ENCODE measurements at regions not wholly inside any gene's neighbourhood (a gene's known extent, or its start where the extent isn't known, plus 50 kb on each side); places are given as distances from the start of the nearest gene placed in this dataset.
"Not testable (repeated sequence)": the region's sequence is repeated elsewhere in the genome, so short reads cannot be mapped to it uniquely, and the experiment has no call there.

DNA sequence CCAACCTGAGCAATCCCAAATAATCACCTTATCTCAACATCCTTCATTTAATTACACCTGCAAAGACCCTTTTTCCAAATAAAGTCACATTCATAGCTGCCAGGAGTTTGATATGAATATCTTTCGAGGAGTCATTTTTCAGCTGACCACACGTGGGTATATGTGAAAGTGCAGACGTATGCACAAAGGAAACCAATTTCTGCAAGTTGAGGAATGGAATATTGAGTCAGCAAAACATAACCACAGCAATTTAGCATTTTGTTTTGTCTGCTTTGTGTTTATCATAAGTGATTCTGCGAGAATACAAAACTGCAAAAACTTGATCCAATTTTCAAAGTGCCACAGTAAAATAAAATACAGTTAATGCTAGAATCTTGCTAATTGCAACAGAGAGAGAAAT is 295.9 kb downstream of the SUCLA2 start:
- no peak for DNase-seq (ENCODE audit: low spot score)

GRCh38 chr13:47696674-47697073 is 304.4 kb downstream of the SUCLA2 start:
- no peak for DNase-seq (ENCODE audit: low spot score)

- no peak for DNase-seq (ENCODE audit: low spot score)
Observed at GRCh38 chr13:47687577-47687976, 313.5 kb downstream of the SUCLA2 start.

DNA sequence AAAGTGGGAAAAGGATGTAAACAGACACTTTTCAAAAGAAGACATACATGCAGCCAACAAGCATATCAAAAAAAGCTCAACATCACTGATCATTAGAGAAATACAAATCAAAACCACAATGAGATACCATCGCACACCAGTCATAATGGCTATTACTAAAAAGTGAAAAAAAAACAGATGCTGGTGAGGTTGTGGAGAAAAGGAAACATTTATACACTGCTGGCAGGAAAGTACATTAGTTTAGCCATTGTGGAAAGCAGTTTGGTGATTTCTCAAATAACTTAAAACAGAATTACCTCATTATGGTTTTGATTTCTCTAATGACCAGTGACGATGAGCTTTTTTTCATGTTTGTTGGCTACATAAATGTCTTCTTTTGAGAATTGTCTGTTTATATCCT is 315.9 kb downstream of the SUCLA2 start:
- DNase-seq (ENCODE audit: low spot score) = not testable (repeated sequence)

DNA sequence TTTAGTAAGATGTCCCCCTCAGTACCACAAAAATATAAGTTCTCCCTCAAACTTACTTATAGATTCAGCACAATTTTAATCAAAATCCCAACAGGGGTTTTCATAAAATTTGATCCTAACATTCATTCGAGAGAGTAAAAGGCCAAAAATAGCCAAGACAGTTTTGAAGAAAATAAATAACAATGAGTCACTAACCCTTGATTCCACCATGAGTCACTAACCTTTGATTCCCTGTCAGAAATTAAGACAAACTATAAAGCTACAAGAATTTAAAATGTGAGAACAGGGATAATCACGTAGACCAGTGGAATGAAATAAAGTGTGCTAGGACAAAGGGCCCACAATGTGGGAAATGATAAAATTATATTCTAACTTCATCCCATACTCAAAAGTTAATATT is 320.3 kb downstream of the SUCLA2 start:
- DNase-seq (ENCODE audit: low spot score) = no peak

GRCh38 chr13:47679401-47679800 is 321.7 kb downstream of the SUCLA2 start:
- DNase-seq (ENCODE audit: low spot score) = no peak

DNA sequence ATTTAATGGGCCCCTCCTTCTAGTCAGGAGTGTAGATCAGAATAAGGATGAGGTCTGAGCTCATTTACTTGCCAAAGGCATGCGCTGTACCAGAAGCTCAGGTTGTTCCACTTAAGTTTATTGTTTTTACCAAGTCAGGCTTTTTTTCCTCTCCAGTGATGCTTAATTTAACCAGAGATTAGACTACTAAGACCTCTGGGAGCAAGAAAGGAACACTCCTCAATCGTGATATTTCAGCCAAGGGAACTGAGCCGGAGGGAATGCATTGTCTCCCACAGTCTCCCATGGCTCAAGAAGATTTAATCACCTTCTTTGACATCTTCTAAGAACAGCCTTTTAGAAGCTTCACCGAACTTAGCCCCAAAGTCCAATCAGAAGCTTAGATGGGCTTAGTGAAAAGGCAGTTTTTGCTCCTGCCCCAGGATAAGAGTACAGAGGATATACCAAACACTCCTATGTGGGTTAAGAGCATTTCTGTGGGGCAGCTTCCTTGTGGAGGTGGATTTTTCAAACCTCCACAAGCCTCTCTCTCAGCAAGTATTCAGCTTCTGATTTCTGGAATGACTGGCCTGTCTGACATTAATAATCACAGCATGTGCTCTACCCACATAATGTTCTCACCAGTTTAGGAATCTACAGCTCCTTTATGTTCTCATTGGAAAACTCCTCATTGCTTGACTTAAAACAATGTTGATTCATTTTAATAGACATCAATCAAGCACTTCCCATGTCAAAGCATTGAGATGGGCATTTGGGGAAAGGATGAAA is 322.7 kb downstream of the SUCLA2 start:
- no peak for DNase-seq (ENCODE audit: low spot score)

- DNase-seq (ENCODE audit: low spot score) = no peak
Observed at GRCh38 chr13:47675871-47676270, 325.2 kb downstream of the SUCLA2 start.

DNA sequence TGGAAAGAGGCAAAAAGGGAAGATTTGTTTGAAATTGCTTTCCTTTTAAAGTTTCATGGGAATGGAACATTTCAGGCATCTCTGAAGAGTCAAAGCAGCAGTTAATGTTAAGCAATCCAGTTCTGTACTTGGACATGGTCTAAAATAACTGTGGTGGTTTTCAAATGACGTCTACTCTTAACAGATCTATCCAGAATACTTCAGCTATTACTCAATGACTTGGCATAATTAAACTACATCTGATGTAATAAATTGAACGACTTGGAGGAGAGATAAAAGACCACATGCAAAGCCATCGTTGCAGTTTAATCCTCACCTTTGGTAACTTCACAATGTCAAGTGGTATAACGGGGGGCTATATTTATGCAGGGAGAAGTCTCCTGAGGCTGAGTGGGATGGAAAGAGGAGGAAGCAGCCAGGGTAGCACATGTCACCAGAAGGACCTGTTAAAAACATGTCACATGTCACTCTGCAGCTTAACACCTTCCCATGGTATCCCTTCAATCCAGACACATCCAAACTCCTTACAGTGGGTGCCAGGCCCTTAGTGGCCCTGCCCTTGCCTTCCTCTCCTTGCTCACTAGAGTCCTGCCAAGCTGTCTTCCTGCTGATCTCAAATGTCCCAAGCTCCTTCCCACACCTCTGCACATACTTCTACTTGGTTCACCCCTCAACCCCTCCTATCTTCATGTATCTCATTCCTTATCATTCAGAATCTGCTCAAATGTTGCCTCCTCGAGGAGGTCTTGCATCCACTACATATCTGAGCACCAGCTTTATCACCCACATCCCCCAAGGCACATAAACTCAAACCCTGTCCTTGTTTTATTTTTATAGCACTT is 327.8 kb downstream of the SUCLA2 start:
- DNase-seq (ENCODE audit: low spot score) = no peak

DNA sequence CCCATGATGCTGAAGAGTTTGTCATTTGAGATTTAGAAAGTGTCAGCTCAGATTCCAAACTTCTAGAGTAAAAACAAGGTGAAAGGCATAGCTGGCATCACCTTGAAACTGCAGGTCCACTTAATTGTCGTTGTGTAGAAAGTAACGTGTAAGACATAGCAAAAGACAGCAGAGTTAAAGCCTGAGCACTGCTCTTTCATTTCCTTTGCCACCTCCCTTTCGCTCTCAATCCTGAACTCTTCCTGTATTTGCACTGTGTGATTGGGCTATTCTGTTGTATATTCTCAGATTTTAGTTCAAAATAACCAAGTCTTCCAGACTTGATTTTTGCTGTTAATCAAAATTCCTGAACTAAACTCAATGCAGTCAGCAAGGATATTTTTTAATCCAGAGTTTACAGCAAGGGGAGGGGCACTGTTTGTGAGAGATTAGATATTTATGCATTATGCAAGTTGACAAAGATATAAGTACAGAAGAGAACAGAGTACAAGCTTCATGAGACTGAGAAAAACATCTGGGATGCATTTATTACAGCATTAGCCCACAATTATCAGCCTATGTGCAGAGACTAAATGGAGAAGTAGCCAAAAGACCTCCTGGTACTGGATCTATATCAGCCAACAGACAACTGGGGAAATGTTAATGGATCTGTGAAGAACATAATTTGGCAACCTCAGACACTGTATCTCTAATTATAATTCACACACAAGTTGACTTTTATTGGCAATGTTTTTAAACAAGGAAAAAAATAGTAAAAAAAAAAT is 328.6 kb downstream of the SUCLA2 start:
- no peak for DNase-seq (ENCODE audit: low spot score)

DNA sequence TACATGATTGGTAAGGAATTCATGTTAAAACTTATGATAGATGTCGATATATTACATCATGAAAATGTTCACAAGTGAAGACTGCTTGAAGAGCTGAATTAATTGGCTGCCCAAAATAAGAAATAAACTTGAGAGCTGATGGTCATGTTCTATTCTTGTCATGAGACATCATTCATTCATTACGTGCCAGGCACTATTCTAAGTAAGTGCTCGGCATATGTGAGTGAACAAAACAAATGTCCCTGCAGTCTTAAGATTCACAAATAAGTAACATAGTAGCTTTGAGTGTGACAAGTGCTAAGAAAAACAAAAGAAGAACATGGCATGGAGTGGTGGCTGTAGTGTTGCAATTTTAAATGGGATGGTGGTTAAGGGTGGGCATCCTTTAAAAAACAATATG is 329.3 kb downstream of the SUCLA2 start:
- no peak for DNase-seq (ENCODE audit: low spot score)

DNA sequence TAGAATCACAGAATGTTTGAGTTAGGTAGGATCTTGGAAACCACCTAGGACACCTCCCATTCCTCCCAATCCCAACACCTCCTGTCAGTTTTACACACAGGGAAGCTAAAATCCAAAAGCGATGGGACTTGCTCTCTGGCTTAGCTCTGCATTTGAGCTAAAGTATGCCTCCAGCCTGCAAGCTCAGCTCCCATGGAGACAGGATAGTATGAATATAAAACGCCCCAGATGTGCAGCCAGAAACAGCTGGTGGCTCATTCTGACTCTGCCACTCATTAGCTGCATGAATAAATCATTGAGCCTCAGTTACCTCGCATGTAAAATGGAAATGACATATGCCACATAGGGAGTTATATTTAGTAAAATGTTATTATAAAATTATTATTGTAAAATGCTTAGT is 336.0 kb downstream of the SUCLA2 start:
- no peak for DNase-seq (ENCODE audit: low spot score)

GRCh38 chr13:47661076-47661475 is 340.0 kb downstream of the SUCLA2 start:
- no peak for DNase-seq (ENCODE audit: low spot score)

DNA sequence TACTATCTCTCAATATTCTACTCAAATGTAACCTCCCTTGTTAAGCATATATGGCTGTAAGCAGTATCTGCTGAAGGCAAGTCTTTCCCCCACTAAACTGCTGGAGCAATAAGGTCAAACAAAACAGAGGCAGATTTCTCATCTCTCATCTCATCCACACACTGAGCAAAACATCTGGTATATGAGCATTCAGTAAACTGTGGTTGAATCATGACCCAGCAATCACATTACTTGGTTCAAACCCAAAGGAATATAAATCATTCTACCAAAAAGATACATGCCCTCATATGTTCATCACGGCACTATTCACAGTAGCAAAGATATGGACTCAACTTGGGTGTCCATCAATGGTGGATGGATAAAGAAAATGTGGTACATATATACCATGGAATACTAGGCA is 344.4 kb downstream of the SUCLA2 start:
- no peak for DNase-seq (ENCODE audit: low spot score)

DNA sequence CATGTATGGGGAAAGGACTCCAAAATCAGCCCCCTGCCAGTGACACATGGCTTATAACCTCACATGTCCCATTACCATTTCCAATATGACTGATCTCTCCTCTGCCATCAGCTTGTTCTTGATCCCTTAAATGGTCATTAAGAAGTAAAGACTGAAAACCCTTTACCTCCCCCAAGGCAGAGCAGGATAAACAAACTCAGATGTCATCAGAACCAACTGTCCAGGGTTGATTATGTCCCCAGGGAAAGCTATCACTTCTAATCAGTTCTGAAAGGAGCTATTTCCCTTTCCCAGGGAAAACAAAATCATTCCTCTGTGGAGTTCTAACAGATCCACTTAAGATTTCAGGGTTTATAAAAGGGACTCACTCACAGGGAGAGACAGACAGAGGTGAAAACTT is 350.9 kb downstream of the SUCLA2 start:
- DNase-seq (ENCODE audit: low spot score) = no peak

GRCh38 chr13:47647001-47647400 is 354.1 kb downstream of the SUCLA2 start:
- DNase-seq (ENCODE audit: low spot score) = no peak

- no peak for DNase-seq (ENCODE audit: low spot score)
Observed at GRCh38 chr13:47646298-47646697, 354.8 kb downstream of the SUCLA2 start.

DNA sequence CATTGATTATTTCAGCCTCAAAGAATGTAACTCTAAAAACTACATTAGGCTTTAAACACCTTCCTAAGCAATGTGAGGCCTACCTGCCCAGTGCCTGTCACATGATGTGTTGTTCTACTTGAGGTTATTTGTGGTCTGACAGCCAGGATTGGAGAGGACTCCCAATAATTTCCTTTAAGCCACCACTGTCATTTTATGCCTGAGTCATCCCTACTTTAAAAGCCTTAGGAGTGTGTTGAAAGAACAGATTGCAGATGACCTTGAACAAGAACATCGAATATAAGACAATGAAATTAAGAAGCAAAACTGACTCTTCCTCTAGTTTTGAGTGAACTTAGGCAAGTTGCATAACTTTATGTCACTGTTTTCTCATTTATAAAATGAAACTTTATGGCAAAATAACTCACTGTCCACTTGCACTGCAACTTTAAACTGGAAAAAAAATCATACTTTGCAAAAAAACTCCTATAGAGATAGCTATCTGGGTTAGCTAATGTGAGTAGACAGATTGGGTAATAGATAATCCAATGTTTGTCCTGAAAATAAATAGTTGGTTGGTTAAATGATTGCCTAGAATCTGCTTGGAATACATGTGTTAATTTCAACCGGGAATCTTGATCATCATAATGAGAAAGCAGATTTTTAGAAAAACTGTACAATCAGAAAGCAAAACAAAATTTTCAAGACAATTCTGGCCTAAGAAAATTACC is 361.2 kb downstream of the SUCLA2 start:
- DNase-seq (ENCODE audit: low spot score) = no peak

DNA sequence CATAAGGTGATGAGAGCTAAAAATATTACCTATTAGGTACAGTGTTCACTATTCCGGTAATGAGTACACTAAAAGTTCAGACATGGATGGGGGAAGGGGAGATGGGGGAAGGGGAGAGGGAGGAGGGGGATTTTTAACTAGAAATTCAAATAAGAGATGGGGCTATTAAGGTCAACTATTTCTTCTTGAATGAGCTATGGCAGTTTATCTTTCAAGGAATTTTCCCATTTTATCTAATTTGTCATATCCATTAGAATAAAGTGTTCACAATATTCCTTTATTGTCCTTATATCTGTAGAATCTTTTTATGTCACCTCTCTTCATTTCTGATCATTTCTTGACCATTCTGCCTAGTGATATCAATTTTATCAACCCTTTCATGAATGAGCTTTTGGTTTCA is 362.4 kb downstream of the SUCLA2 start:
- DNase-seq (ENCODE audit: low spot score) = no peak

DNA sequence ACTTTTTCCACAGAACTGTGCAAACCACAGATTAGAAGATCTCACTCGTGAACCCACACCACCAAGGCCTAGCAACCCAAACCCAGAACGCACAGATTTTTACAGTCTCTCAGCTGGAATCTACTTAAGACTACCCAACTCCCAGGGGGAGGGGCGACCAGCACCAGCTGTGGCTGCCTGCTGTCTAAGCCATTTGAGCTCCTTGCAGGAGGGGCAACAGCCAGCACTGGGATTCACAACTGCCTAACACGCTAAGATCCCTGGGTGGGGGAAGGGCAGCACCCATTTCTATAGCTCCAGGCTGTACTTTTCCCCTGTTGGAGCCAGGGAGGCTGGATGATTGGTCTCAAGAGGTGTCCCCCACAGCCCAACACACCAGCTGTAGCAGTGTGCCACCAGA is 368.8 kb downstream of the SUCLA2 start:
- DNase-seq (ENCODE audit: low spot score) = no peak

GRCh38 chr13:47628666-47629065 is 372.4 kb downstream of the SUCLA2 start:
- no peak for DNase-seq (ENCODE audit: low spot score)

GRCh38 chr13:47623862-47624261 is 377.2 kb downstream of the SUCLA2 start:
- DNase-seq (ENCODE audit: low spot score) = no peak
